OCI-LY1 (cell line): ENCODE measurements at regions not wholly inside any gene's neighbourhood (a gene's known extent, or its start where the extent isn't known, plus 50 kb on each side); places are given as distances from the start of the nearest gene placed in this dataset.

Source experiments
- H2AFZ ChIP-seq: fragments of 200-600 bp; sonication (generic), shearing (Covaris generic); 2 replicates; pipeline ENCODE4 v1.6.0; 2014; ENCODE audit warnings: antibody characterized with exemption, mild to moderate bottlenecking, low read length
- H3F3A ChIP-seq: fragments of 200-600 bp; sonication (generic), shearing (Covaris generic); 2 replicates; pipeline ENCODE4 v1.6.0; 2014; ENCODE audit warnings: mild to moderate bottlenecking, antibody characterized with exemption, low read length, moderate library complexity; ENCODE audit not compliant: insufficient read depth
- H3K27ac ChIP-seq: fragments of 200-600 bp; sonication (generic); 2 replicates; pipeline ENCODE4 v1.5.1; 2014; ENCODE audit warnings: low read length, mixed run types, mild to moderate bottlenecking, low read depth; ENCODE audit not compliant: poor library complexity, severe bottlenecking
- H3K27me3 ChIP-seq: fragments of 200-600 bp; sonication (generic); 2 replicates; pipeline ENCODE4 v1.6.0; 2014; ENCODE audit warnings: antibody characterized with exemption, mild to moderate bottlenecking, low read length, moderate library complexity; ENCODE audit not compliant: insufficient read depth
- H3K36me3 ChIP-seq: fragments of 200-600 bp; sonication (generic); 2 replicates; pipeline ENCODE4 v1.6.1; 2014; ENCODE audit warnings: mild to moderate bottlenecking, antibody characterized with exemption, low read length, moderate library complexity, mixed read lengths; ENCODE audit not compliant: insufficient read depth
- H3K4me1 ChIP-seq: fragments of 200-600 bp; sonication (generic); 2 replicates; pipeline ENCODE4 v1.5.1; 2014; ENCODE audit warnings: mild to moderate bottlenecking, low read length, moderate library complexity; ENCODE audit not compliant: insufficient read depth, severe bottlenecking
- H3K4me2 ChIP-seq: fragments of 200-600 bp; sonication (generic), shearing (Covaris generic); 2 replicates; pipeline ENCODE4 v1.6.1; 2014; ENCODE audit warnings: low read length
- H3K4me3 ChIP-seq: fragments of 200-600 bp; sonication (generic); 2 replicates; pipeline ENCODE4 v1.5.1; 2014; ENCODE audit warnings: low read length, low read depth, mild to moderate bottlenecking, mixed read lengths; ENCODE audit not compliant: poor library complexity, severe bottlenecking
- H3K79me2 ChIP-seq: fragments of 200-600 bp; shearing (Covaris generic); 2 replicates; pipeline ENCODE4 v1.6.1; 2016; ENCODE audit warnings: mixed run types, low read length, mixed read lengths; ENCODE audit not compliant: insufficient read depth
- H3K9ac ChIP-seq: fragments of 200-600 bp; sonication (generic), shearing (Covaris generic); 2 replicates; pipeline ENCODE4 v1.6.1; 2014; ENCODE audit warnings: mild to moderate bottlenecking, low read length, mixed read lengths
- H3K9me2 ChIP-seq: fragments of 200-600 bp; sonication (generic), shearing (Covaris generic); 2 replicates; pipeline ENCODE4 v1.6.1; 2014; ENCODE audit warnings: low read depth, mild to moderate bottlenecking, low read length, mixed read lengths
- H3K9me3 ChIP-seq: fragments of 200-600 bp; shearing (Covaris generic); 2 replicates; pipeline ENCODE4 v1.6.1; 2014; ENCODE audit warnings: low read length, mixed read lengths
- H4K20me1 ChIP-seq: fragments of 200-600 bp; sonication (generic), shearing (Covaris generic); 2 replicates; pipeline ENCODE4 v1.6.0; 2016; ENCODE audit warnings: mild to moderate bottlenecking, low read length; ENCODE audit not compliant: insufficient read depth
- CTCF ChIP-seq: fragments of 200-600 bp; sonication (generic), shearing (Covaris generic); IDR thresholded peaks from 2 replicates; pipeline ENCODE4 v1.5.1; 2017; ENCODE audit warnings: mild to moderate bottlenecking, antibody characterized with exemption, low read length, moderate library complexity, mixed read lengths
- EZH2 ChIP-seq: fragments of 200-600 bp; sonication (generic), shearing (Covaris generic); IDR thresholded peaks from 2 replicates; pipeline ENCODE4 v1.8.0; 2017; ENCODE audit warnings: borderline replicate concordance, mixed run types, mild to moderate bottlenecking, antibody characterized with exemption, low read length, moderate library complexity, mixed read lengths

DNA sequence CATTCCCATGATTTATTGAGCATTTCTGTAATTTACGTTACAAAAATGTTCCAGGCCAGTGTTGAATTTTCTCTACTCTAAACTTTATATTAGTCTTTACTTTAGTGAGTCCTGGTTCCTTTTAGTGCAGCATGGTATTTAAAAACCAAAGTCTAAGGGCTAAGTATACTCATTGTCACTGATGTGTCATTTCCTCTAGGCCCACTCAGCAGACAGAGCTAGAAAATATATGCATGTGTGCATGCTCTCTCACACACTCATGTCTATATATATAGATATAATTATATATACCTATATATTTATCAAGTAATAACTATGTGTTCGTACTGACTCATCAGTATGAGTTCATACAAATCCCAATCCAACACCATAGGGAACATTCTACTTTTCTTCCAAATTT is 132.5 kb upstream of the SLC8A1 start:
- Histone ChIP-seq H4K20me1 (no peaks in the 10 kb centered on the region), H3K27ac (no peak overlapping the region)

GRCh38 chr2:40591774-40592173 is 139.9 kb upstream of the SLC8A1 start:
- Histone ChIP-seq H3K4me3 (no peak overlapping the region), H2AFZ (no peak overlapping the region), H3K4me1 (no peaks in the 10 kb centered on the region), H3F3A (no peaks in the 10 kb centered on the region), H3K4me2 (no peak overlapping the region), H3K9ac (no peak overlapping the region), H4K20me1 (no peaks in the 10 kb centered on the region), H3K27ac (no peak overlapping the region), H3K27me3 (no peaks in the 10 kb centered on the region), H3K9me2 (no peaks in the 10 kb centered on the region), H3K79me2 (no peaks in the 10 kb centered on the region), H3K9me3 (no peaks in the 10 kb centered on the region), H3K36me3 (no peaks in the 10 kb centered on the region)
- TF ChIP-seq CTCF (no peak), EZH2 (no peak)

More for the DNA sequence above, 132.5 kb upstream of the SLC8A1 start:
- no peak overlapping the region for H3K4me3 ChIP-seq
- no peaks in the 10 kb centered on the region for H3K36me3 ChIP-seq
- no peaks in the 10 kb centered on the region for H3K27me3 ChIP-seq
- no peaks in the 10 kb centered on the region for H3K79me2 ChIP-seq
- TF ChIP-seq CTCF (no peak), EZH2 (no peak)
- no peaks in the 10 kb centered on the region for H3K9me3 ChIP-seq
- no peak overlapping the region for H3K9ac ChIP-seq
- no peak overlapping the region for H3K4me2 ChIP-seq
- no peaks in the 10 kb centered on the region for H3F3A ChIP-seq
- H3K4me1 ChIP-seq = no peaks in the 10 kb centered on the region
- H2AFZ ChIP-seq = no peak overlapping the region
- no peaks in the 10 kb centered on the region for H3K9me2 ChIP-seq

DNA sequence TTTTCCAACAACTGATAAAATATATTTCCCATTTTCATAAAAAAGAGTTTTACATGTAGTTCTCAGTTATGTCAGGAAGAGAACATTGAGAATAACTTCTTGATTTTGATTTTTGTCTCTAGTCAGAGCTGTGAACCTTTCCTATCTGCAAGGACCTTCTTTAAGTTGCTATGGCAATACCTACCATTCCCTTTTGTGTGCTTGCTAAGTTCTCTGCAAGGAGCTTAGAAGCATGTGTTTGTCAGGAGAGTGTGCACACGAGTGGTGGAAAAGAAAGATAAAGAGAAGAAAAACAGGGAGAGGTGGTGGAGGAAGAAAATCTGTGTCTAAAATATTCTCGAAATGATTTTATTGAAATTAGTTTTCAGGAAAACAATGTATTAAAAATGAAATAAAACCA is 140.3 kb upstream of the SLC8A1 start:
- H3F3A ChIP-seq = no peaks in the 10 kb centered on the region
- H2AFZ ChIP-seq = no peak overlapping the region
- no peaks in the 10 kb centered on the region for H3K27me3 ChIP-seq
- no peaks in the 10 kb centered on the region for H3K79me2 ChIP-seq
- H3K9me3 ChIP-seq = no peaks in the 10 kb centered on the region
- H3K36me3 ChIP-seq = no peaks in the 10 kb centered on the region
- H3K9ac ChIP-seq = no peak overlapping the region
- H4K20me1 ChIP-seq = no peaks in the 10 kb centered on the region
- H3K4me3 ChIP-seq = no peak overlapping the region
- no peak for TF ChIP-seq EZH2
- TF ChIP-seq CTCF = no peak
- no peaks in the 10 kb centered on the region for H3K4me1 ChIP-seq
- H3K9me2 ChIP-seq = no peaks in the 10 kb centered on the region
- no peak overlapping the region for H3K4me2 ChIP-seq
- no peak overlapping the region for H3K27ac ChIP-seq
